Medulla oblongata (tissue), 1 donor: ENCODE measurements at regions not wholly inside any gene's neighbourhood (a gene's known extent, or its start where the extent isn't known, plus 50 kb on each side); places are given as distances from the start of the nearest gene placed in this dataset.
A peak's percentile ranks its signal among the peaks of the same experiment; 100 is the strongest.

Experiments
- DNase-seq: peaks from one replicate; pipeline ENCODE4 v3.0.0-alpha.2; 2015; ENCODE audit errors: extremely low spot score

DNA sequence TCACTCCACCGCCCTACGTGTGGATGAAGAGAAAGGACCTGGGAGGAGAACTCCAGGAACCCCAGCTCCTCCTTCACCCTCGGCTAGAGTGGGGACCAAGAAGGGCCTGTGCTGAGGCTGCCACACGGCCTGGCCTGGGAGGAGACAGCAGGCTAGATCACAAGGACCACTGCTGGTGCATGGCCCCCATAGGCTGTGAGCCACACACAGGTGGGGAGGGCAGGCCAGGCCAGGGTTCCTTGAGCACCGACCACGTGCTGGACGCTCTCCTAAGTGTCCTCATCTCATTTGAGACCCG lies 1392.4 kb downstream of the TBC1D22A start:
- DNase-seq: no peak

GRCh38 chr22:48154169-48154942 lies 1391.9 kb downstream of the TBC1D22A start:
- DNase-seq: no peak

- no peak for DNase-seq
These were observed 1391.3 kb downstream of the TBC1D22A start for GRCh38 chr22:48153726-48154125.

- no peak for DNase-seq
These were observed 1390.5 kb downstream of the TBC1D22A start for GRCh38 chr22:48152916-48153315.

DNA sequence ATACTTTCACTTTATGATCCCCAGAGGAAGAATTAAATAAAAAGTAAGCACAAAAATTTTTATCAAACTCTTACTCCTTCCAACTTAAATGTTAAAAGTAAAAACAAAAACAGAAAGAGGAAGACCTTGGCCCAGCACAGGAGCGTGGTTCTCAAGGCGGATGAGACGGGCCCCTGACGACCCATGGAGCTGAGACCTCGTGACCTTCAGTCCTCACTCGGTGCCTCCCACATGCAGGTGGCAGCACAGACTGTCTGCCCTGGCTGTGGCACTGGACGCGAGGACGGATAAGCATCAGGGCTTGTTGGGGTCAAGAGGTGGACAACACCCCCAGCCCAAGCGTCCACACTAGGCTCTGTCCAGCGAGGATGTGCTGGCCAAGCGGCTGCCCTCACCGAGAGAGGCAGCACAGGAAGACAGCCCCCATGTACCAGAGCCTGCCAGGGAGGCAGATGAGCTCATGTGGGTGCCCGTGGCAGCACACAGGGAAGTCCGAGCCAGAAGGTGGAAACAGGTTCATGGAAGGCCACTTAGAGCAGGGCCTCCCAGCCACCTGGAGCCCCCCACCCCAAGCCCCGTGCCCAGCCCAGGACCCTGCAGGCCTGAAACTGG lies 1389.8 kb downstream of the TBC1D22A start:
- no peak for DNase-seq

DNA sequence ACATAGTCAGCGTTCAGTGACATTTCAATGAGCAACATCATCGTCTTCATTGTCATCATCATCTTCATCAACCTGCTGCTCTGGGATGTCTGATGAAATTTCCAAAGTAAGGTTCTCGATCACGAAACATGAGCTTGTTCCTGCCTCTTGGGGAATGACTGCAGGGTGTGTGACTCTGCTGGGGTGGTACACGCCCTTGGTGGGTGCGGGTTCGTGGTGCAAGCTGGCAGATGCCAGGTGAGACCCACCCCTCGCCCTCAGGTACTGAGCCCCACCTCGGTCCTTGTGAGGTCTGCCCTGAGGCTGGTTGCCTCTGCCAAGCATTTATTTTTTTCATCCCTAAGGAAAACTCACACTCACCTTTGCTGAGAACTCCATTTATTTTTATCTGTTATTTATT lies 1389.2 kb downstream of the TBC1D22A start:
- no peak for DNase-seq

- no peak for DNase-seq
These were observed 1385.4 kb downstream of the TBC1D22A start for GRCh38 chr22:48147831-48148230.

- DNase-seq: no peak
These were observed 1385.0 kb downstream of the TBC1D22A start for GRCh38 chr22:48147404-48147803.

- DNase-seq: no peak
These were observed 1384.0 kb downstream of the TBC1D22A start for GRCh38 chr22:48146426-48146825.

GRCh38 chr22:48145738-48146137 lies 1383.3 kb downstream of the TBC1D22A start:
- no peak for DNase-seq

- DNase-seq: no peak
These were observed 1381.9 kb downstream of the TBC1D22A start for GRCh38 chr22:48144318-48144717.

DNA sequence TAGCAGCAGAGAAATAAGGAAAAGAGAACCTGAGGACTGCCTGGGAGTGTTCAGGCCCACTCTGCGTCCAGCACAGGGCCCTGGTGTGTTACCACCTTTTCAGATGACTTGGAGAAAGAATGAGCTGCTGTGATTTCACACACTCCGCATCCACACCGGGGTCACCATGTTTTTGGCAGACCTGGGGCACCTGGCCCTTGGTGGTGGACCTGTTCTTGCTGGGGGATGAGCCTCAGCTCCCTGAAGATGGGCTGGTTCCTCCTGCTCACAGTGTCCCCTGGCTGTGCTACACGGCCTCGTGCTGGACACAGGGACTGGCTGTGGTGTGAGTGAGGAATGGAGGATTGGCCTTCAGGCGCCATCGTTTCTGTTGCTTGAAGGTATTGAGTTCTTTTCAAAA lies 1381.4 kb downstream of the TBC1D22A start:
- DNase-seq: no peak

DNA sequence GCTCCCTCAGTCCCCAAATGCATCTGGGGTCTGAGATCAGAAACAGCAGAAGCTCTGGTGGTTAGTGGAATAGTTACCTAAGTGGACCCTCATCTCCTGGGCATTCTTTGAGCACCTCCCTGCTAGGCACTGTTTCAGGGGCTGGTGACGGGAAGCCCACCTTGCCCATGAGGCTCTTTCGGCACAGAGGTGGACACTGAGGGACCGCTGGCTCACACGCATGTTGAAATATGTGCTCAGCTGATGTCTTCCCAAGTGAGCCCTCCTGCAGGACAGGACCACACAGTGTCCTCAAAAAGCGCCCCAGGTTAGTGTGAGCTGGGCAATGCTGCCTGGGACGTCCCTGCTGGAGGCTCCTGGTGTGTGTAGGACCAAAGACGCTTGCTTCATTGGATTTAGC lies 1379.9 kb downstream of the TBC1D22A start:
- DNase-seq: no peak

- no peak for DNase-seq
These were observed 1378.9 kb downstream of the TBC1D22A start for GRCh38 chr22:48141301-48141700.

DNA sequence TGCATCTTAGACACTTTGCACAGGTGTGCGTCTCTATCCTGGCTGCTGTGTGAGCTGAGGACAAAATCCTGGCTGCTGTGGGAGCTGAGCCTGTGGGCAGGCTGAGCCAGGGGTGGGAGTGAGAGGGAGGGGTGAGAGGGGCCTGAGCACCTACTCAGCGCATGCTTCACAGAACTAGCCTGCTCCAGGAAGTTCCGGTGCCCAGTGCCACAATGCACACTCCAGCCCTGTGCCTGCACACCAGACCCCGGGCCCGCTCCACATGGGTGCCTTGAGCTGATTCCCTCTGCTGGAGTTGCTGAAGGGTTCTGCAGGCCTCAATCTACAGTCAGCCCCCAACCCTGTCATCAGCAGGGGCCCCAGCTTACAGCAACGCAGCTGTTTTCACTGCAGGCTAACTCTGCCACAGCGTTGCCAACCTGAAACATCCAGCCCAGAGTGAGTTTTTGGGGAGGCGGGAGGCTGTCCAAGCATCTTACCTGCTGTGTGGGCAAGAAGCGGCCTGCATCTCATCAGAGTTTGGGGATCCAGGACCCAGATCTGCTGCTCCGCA lies 1377.9 kb downstream of the TBC1D22A start:
- no peak for DNase-seq

DNA sequence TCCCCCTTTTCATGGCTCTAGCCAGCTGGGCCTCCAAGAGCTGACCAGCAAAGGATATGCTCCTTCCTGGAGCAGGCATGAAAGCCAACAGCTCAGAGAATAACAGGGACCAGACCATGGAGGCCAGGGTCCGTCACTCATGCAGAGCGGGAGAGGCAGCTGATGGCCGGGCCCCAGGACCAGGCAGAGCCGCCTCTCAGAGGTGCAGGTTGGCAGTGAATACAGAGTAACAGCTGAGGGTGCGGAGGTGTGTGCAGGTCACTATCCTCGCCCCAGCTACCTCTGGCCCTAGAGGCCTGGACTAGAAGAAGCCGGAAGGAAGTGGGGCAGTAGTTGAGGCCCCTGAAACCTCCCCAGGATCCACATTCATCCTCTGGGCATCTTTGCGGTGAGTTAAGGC lies 1377.3 kb downstream of the TBC1D22A start:
- no peak for DNase-seq

DNA sequence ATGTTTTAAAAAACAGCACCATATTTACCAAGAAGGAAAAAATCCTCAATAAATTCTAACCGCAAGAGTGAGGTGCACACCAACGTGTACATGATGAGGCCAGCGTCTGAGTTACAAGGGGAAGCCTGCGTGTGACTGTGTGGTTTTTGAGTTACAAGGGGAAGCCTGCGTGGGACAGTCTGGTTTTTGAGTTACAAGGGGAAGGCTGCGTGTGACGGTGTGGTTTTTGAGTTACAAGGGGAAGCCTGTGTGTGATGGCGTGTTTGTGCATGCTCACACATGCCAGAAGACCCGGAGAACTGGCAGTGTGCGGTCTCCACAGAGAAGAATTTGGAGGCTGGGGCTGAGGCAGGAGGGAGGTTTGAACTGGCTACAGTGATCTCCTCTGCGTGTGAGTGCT lies 1376.4 kb downstream of the TBC1D22A start:
- no peak for DNase-seq

GRCh38 chr22:48138427-48138826 lies 1376.0 kb downstream of the TBC1D22A start:
- DNase-seq: no peak

DNA sequence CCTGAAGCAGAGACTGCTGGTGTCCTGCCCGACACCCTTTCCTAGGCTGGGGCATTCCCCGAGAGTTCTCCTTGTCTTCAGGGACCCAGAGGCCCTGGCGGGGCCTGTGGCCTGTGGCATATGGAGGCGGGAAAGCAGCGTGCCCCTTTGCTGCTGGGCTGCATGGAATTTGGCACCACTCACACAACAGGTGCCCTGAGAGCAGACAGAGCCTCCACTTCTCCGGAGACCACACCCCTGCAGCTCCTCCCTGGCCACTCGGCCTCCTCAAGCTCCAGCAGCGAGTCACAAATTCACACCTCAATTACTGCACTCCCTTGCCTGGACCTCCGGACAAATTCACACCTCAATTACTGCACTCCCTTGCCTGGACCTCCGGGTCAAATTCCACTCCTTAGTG lies 1375.2 kb downstream of the TBC1D22A start:
- DNase-seq: no peak

- DNase-seq: peak; percentile 13
These were observed 1373.1 kb downstream of the TBC1D22A start for GRCh38 chr22:48135592-48135991.

DNA sequence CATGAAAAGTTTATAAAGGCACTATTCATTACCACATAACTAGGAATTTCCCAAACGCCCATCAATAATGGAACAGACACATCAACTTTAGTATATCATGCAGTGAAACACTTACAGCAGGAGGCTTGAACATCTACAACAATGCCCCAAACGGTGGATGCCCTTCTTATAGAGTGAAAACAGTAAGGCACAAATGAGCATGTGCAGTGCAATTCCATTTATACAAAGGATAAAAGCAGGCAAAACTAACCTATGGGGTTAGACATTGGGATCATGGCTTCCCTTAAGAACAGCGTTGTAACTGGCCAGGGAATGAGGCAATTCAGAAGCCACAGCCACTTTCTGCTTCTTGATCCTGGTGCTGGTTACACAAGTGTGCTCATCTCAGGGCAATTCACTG lies 1363.0 kb downstream of the TBC1D22A start:
- no peak for DNase-seq

- DNase-seq: no peak
These were observed 1359.5 kb downstream of the TBC1D22A start for GRCh38 chr22:48121984-48122383.

- DNase-seq: no peak
These were observed 1356.2 kb downstream of the TBC1D22A start for GRCh38 chr22:48118654-48119053.

DNA sequence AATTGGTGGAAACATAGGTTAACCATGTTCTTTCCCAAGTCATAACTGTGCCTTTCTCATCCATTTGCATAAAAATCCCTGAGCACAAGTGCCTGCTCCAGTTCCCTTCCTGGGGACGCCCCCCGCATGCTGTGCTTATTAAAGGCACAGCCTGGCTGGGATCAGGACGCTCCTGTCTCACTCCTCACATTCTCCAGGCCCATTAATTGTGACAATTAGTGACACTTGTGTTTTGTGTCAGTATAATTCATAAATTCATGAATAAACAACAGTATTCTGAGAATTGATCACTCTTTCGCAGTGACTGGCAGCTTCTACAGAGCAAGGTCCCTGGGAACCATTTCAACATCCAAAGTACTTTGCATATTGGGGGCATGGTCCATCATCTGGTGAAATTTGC lies 1354.4 kb downstream of the TBC1D22A start:
- DNase-seq: no peak
